ENCODE measurements at regions not wholly inside any gene's neighbourhood (a gene's known extent, or its start where the extent isn't known, plus 50 kb on each side); places are given as distances from the start of the nearest gene placed in this dataset.

DNA sequence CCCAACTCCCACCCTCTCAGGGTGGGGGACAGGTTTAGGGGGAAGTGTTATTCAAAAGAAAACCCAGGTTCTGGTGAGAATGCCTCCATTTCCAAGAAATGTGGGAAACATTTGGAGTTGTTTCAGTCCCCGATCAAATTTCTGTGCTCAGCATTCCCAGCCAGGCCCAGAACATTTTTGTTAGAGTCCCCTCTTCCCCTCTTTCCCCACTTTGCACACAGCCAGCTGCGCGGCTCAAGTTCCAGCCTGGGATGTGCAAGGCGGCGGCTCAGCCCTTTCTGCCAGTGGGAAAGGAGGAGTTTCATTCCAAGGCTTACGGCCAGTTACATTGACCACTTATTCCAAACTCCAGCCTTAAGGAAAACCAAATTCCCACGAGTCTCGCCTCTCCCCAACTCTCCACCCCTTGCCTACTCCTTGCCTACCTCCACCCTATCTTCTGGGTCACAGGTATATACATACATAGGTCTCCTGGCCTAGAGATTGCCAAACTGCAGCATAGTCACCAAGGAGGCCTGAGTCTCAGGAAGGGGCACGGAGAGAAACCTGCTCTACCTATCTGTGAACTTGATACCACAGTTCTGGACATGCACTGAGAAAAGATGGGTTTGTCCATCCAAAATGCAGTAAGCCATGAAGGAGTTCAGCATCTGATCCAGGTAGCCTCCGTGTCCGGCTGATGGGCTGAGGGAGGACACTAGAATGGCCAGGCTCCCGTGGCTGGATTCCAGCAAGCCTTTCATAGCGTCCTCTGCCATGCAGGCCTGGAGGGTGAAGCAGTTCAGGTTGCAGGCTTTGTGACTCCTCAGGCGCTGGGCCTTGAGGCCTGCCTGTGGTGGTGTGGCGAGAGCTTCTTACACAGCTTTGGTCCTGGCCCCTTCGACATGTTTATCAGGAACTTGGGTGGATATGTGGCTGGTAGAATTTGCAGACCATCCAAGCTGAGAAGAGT, 154.5 kb downstream of the ZFP36L2 start:
- POLR2A ChIA-PET, result no interaction called here
- intact Hi-C loops (cut with micrococcal nuclease; ENCODE audit: unreplicated experiment), result no loop called here
- no TSS peak for BruUV-seq (replicated peaks)
- Histone ChIP-seq H3K4me3 (ENCODE audit: low read depth, low read length, poor library complexity, severe bottlenecking) (no peak overlapping the region), H4K20me1 (ENCODE audit: insufficient read depth, low read length) (no peaks in the 10 kb centered on the region), H3K4me2 (ENCODE audit: low read length) (no peak overlapping the region), H3K79me2 (ENCODE audit: insufficient read depth, low read depth, low read length) (no peaks in the 10 kb centered on the region), H3K9me3 (ENCODE audit: low read length) (no peaks in the 10 kb centered on the region), H3K9me2 (ENCODE audit: insufficient read depth, low read length) (no peaks in the 10 kb centered on the region), H3K4me1 (ENCODE audit: insufficient read depth, low read length, poor library complexity, severe bottlenecking) (no peaks in the 10 kb centered on the region), H3K27ac (ENCODE audit: low read depth, low read length, poor library complexity, severe bottlenecking) (no peak overlapping the region), H2AFZ (ENCODE audit: low read length) (no peak overlapping the region), H3K36me3 (ENCODE audit: insufficient read depth, low read length) (no peaks in the 10 kb centered on the region)
- no peak for DNase-seq (ENCODE audit: low spot score)
- TF ChIP-seq, protein P1, sequence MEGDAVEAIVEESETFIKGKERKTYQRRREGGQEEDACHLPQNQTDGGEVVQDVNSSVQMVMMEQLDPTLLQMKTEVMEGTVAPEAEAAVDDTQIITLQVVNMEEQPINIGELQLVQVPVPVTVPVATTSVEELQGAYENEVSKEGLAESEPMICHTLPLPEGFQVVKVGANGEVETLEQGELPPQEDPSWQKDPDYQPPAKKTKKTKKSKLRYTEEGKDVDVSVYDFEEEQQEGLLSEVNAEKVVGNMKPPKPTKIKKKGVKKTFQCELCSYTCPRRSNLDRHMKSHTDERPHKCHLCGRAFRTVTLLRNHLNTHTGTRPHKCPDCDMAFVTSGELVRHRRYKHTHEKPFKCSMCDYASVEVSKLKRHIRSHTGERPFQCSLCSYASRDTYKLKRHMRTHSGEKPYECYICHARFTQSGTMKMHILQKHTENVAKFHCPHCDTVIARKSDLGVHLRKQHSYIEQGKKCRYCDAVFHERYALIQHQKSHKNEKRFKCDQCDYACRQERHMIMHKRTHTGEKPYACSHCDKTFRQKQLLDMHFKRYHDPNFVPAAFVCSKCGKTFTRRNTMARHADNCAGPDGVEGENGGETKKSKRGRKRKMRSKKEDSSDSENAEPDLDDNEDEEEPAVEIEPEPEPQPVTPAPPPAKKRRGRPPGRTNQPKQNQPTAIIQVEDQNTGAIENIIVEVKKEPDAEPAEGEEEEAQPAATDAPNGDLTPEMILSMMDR (conservative IDR thresholded peaks at IDR 0.05; ENCODE audit: low read length), result no peak
- TF ChIP-seq EZH2phosphoT487 (IDR thresholded peaks at IDR 0.05; ENCODE audit: borderline replicate concordance, low read depth, low read length), result no peak
- CTCF ChIA-PET (ENCODE audit: unreplicated experiment), result no interaction called here

- BruUV-seq (replicated peaks), result no TSS peak
- Histone ChIP-seq H3K9me3 (ENCODE audit: low read length) (no peaks in the 10 kb centered on the region), H3K36me3 (ENCODE audit: insufficient read depth, low read length) (no peaks in the 10 kb centered on the region), H3K4me2 (ENCODE audit: low read length) (no peak overlapping the region), H3K4me3 (ENCODE audit: low read depth, low read length, poor library complexity, severe bottlenecking) (no peak overlapping the region), H3K4me1 (ENCODE audit: insufficient read depth, low read length, poor library complexity, severe bottlenecking) (no peaks in the 10 kb centered on the region), H2AFZ (ENCODE audit: low read length) (no peak overlapping the region), H3K27ac (ENCODE audit: low read depth, low read length, poor library complexity, severe bottlenecking) (no peak overlapping the region), H4K20me1 (ENCODE audit: insufficient read depth, low read length) (no peaks in the 10 kb centered on the region), H3K9me2 (ENCODE audit: insufficient read depth, low read length) (no peaks in the 10 kb centered on the region), H3K79me2 (ENCODE audit: insufficient read depth, low read depth, low read length) (no peaks in the 10 kb centered on the region)
- no peak for DNase-seq (ENCODE audit: low spot score)
- TF ChIP-seq, protein P1 (conservative IDR thresholded peaks at IDR 0.05; ENCODE audit: low read length), result no peak
- TF ChIP-seq EZH2phosphoT487 (IDR thresholded peaks at IDR 0.05; ENCODE audit: borderline replicate concordance, low read depth, low read length), result no peak
- intact Hi-C loops (cut with micrococcal nuclease; ENCODE audit: unreplicated experiment), result no loop called here
- CTCF ChIA-PET (ENCODE audit: unreplicated experiment), result no interaction called here
- POLR2A ChIA-PET, result no interaction called here
Observed at GRCh38 chr2:43070676-43071502, 155.5 kb downstream of the ZFP36L2 start.

All from OCI-LY7 (cell line).